NCI-H774 (cell line): ENCODE measurements at regions not wholly inside any gene's neighbourhood (a gene's known extent, or its start where the extent isn't known, plus 50 kb on each side); places are given as distances from the start of the nearest gene placed in this dataset.

ENCODE experiments used
- DNase-seq: peaks from one replicate; lab custom pipeline; 2025; lab: John Stamatoyannopoulos, UW

DNA sequence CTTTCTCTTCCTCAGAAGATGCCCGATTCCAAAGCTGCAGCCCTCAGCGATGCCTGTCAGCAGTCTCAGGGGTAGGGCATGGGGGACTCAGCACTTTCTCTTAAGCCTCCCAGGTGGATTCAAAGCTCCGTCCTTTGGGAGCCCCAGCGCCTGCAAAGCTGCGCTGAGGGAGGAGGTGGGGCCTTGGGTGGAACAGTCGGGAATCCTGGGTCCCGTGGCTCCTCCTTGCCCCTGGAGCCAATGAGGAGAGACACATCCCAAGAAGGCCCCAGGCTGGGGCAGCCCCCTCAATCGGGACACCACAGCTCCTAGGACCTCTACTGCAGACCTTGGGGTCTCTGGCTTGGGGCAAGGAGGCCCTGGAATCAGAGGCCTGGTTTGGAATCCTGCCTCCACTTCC lies 227.5 kb upstream of the IGF1R start:
- no peak for DNase-seq

DNA sequence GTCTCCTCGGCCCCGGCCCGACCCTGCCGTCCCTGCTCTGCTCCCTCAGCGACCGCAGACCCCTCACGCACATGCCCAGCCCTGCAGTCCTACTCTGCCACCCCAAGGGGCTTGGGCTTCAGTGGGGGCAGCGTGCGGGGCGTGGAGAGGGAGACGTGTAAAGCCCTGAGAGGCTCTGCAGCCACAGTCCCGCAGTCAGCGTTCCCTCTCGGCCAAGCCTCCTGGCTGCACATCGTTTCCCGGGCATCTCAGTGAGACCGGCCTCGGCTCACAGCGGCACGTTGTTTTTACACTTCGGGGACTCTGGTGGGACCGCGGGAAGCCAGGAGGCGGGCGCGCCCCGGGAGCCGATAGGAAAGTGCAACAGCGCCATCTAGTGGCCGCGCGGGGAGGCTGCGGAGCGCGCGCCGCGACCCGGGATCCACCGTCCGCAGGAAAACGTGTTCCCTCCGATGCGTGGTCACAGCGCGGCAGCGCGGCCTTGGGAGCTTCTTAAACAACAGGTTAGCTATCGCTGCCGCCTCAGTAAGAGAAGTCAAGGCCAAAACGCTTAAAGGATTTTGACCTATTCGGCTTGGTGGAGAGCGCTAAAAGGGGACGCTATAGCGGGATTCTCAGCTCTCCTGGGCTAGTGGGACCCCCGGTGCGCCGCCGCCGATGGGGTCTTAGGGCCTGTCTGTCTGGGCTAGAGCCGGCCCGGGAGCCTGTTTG lies 226.8 kb upstream of the IGF1R start:
- DNase-seq: peak; percentile 33

DNA sequence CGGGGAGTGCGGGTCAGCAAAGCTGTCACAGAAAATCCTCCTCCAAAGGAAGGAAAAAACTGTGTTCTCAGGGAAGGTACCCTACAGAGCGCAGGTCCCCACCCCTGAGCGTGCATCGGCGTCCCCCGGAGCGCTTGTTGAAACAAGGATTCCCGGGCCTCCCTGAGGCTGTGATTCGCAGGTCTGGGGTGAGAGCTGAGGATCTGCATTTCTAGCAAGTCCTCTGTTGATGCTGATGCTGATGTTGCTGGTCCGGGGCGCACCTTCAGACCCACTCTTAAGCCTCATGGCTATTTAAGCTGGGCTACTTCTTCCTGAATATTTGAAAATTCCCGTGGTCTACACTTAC lies 226.2 kb upstream of the IGF1R start:
- no peak for DNase-seq

DNA sequence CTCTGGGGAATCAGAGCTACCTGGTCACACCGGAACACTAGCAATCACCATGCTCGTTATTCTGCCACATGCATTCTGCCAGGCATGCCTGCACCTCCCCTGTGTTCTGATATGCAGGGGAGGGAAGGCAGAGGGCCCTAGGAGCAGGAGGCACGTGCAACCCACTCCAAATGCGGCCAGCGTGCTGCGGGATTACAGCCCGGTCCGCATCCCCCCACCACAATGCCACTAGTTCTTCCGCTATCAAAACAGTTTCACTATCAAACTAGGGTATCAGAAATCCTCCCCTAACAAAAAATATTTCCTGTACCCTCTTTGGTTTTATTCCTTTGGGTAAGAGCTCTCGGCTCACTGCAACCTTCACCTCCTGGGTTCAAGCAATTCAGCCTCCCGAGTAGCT lies 223.2 kb upstream of the IGF1R start:
- no peak for DNase-seq

DNA sequence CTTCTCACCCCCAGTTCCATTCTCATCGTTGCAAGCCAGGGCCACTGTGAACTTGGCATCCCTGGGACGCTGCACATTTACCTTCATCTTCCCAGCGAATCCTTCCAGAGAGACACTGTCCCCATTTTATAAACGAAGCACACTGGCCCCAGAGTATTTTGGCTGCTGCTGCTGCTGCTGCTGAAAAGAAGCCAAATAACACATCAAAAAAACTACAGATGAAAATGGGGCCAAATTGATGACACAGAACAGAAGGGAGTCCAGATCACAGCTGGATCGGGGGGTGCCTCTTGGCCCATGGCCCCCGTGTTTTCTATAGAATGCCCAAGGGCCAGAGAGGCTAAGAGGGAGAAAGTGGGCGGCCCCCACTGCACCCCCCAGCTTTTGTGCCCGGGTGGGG lies 221.0 kb upstream of the IGF1R start:
- DNase-seq: no peak

DNA sequence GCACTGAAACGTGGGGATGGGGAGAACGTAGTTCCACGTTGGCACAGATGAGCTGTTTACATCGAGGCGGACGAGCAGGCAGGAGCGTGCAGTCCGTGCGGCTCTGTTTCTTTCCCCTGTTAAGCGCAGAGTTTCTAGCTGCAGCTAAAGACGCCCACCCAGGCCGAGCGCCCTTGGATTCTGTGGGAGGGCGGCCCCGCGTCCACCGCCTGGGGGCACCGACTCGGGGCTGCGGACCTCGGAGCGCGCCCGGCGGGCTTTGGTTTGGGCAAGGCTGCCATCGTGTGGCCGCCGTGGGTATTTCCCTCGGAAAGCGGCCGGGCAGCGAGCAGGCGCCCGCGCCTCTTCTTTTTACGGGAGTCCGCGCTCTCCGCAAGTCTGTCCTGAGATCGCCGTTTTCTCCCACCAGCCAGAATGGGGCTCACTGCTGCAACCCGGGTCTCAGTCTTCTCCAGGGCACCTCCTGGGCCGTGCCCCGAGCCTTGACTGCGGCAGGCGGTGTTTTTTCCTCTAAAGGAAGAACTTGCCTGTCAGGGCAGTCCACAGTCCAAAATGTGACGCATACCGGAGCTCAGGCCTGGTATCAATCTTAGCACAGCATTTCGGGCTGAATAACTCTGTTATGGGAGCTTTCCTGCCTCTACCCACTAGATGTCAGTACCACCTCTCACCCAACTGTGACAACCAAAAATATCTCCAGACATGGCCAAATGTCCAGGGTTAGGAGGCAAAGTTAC lies 219.9 kb upstream of the IGF1R start:
- DNase-seq: no peak

DNA sequence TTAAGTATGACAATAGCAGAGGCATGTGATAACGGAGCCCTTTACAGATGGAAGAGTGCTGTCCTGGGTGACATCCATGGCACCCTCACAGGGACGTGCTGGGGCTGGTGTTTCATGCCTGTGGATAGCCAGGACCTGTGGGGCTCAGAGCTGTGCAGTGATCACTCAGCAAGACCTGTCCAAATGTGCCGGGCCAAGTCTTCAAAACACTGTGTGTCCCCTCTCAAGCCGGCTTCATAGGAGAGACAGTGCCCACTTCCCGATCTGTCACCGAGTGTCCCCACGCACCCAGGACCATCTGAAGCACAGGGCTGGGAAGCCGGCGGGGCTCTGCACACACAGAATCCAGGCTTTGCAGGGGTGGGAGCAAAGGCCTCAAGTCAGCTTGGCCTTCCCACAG lies 217.2 kb upstream of the IGF1R start:
- no peak for DNase-seq

DNA sequence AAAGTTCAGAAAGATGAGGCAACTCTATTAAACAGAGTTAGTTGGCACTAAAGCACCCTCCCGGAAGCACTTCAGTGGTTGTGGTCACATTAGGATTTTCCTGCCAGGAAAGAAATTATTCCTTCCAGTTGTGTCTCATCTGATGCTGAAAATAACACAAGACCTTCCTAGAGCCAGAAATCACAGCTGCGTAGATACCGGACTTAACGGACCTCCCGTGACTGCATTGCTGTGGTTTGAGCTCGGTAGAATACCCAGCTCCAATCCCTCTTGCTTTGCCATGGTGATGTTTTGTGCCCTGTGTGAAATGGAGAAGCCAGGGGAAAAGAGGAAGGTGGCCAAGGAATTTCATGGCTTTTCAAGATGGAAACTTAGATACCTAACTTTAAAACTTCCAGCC lies 215.0 kb upstream of the IGF1R start:
- no peak for DNase-seq

DNA sequence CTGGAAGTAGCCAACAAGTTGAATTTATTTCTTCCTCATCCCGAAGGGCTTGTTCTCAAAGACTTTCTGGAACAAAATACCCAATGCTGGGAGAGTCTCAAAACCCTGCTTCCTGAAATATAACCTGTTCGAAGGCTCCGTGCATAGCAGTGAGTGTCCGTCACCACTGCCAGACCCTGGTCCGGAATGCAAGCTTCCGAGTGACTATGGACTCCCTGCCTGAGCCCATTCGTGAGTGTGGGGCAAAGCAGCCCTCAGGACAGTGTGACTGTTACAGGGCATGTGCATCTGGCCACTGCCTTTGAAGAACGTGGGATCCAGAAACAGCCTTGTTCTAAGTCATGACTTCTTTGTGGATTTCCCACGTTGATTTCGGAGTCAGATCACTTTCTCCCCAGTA lies 214.5 kb upstream of the IGF1R start:
- no peak for DNase-seq

DNA sequence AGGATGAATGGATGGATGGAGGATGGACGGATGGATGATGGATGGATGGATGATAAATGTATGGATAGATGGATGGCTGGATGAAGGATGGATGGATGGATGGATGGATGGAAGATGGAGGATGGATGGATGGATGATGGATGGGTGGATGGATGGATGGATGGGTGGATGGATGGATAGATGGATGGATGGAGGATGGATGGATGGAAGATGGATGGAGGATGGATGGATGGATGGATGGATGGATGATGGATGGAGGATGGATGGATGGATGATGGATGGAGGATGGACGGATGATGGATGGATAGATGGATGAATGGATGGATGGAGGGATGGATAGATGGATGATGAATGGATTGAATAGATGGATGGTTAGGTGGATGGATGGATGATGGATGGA lies 210.6 kb upstream of the IGF1R start:
- DNase-seq: no peak

DNA sequence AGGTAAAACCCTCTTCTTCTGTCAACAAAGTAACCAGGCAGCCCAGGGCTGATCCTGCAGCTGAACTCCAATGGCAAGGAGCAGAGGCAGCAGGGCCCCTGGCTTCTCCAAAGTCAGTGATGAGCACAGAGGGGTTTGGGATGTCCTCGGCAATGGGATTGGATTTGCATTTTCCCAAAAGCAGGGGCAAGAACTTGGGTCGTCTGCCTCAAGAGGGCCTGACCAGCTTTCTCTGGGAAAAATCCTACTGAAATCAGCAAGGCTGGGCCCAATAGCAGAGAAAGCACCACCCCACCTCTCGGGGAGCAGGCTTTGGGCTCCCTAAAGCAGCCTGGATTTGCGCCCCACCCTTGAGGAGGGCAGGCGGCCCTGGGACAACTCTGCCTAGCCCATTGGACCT lies 210.0 kb upstream of the IGF1R start:
- DNase-seq: no peak

DNA sequence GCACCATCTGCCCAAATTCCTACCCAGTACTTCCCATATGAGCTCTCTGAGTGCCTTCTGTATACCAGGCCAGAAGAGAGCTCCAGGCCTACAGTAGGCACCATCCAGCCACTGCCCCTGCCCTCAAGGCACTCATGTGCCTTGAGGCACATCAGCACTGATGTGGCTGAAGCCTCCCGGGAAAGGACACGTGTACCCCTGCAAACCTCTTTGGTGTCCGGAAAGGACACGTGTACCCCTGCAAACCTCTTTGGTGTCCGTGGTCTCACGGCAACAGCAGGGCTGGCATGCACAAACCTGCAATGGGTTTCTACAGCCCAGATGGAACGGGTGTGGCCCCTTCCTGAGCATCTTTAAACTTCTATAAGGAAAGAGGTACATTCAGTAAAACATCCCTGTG lies 209.4 kb upstream of the IGF1R start:
- no peak for DNase-seq

DNA sequence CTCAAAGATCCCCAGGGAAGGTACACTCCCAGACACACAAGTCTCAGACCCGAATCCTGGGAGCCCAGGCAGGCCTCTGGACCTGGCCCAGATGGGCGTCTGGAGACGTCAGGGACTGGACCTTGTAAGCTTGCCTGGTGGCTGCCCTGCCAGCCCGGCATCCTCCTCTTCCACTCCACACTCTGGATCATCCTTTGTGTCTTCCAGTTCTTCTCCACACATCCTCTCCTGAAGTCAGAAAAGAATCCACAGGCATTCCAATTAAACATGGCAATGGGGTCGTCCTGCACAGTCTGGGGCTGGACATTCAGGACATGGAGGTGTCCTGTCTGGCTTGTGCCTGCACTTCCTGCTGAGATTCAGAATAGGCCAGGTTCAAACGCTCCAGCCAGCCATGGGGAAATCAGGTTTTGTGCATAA lies 208.8 kb upstream of the IGF1R start:
- DNase-seq: no peak

DNA sequence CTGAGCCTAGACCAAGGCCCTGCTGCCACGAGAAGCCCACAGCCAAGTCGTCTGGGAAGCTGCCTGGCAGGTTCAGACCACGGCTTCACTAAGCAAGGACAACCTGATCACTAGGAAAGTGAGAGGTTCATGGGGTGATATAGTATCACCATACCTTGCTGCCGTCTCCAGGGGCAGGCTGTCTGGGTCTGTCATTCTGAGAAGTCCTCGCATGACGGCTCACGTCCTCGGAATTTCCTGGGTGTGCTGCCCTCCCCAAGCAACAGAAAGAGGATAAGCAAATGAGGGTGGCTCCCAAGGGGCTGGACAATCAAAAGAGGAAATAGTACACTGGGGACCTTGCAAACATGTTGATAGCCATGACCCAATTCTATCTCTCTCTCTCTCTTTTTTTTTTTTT lies 207.4 kb upstream of the IGF1R start:
- DNase-seq: no peak

DNA sequence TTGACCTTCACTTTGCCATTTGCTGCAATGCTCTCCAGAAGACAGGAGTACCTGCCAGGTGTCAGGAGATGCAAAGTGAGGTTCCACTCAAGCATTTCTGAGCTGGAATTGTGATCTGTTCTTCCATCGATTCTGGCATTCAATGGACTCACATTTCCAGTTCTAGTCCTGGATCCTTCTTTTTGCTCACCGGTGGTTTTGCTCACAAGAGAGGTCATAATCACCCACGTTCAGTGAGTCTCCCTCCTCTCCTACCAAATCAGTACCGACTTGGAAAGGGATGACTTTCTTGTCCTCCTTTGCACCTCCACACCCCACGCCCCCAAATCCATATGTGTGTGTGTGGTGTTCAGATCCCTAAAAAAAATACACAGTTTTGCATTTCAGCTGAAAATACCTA lies 206.7 kb upstream of the IGF1R start:
- no peak for DNase-seq

DNA sequence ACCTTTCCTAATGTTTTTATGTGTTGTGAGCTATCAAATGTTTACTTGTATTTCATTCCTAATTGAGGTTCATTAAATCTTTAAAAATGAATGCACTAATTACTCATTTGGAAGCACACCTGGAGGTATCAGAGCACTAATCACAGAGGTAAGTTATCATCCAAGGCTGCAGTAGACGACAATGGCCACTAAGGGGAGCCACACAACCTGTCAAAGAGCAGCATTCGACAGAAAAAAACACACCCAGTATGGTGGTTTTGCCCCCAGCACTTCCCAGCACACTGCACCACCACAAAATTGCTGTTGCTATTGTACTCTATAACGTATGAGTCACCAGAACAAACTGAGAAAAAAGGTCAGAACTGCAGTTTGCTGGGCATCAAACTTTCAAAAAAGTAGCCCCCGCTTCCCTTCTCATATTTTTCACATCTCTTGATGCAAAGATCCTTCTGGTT lies 205.9 kb upstream of the IGF1R start:
- peak; percentile 26 for DNase-seq

DNA sequence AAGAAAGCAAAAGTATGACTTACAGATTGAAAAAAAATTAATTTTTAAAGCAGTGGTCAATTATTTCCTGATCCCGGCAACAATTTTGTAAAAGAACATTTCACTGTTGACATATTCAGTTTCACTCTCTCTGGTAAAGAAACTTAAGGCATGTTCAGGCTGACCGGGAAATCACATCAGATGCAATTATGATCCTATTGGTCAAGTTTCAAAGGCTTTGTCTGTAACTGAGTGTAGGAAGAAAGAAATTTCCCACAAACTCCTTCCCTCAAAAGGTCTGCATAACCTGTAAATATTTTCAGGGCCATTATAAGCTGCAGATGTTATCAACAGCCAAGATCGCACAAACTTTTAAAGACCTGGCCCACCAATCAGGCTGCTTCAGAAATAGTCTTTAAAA lies 205.4 kb upstream of the IGF1R start:
- no peak for DNase-seq

DNA sequence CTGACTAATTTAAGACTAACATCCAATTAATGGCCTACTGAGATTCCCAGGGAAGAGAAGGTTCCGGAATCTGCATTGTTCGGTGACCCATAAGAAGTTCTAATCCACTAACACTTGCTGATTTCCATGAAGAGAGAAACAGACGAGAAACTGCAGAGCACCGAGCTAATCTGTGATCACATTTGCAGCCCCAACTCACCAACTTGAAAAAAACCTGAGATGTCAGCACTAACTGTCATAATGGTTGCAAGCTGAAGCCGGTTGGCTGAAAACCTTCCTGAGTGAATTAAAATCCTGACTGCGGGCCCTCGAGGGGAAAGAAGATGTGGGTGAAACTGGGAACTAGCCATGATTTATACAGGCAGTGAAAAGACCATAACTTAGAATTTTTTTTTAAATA lies 204.8 kb upstream of the IGF1R start:
- DNase-seq: no peak

DNA sequence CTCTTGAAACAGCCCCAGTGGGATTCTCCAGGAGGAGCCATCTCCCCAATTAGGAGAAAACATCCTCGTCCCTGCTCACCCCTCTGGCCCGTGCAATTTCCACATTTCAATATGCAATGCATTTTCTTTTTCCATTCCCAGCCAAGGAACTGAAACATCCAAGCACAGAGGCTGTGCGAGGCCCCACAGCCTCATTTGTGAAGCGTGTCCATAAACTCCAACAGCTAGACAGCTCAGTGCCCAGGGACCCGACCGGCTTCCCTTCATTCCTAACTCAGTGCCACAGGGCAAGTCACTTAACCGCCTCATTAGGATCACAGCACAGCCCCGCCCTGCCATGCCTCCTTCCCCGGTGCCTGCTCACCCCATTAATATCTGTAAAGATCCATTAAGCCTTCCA lies 204.2 kb upstream of the IGF1R start:
- no peak for DNase-seq

DNA sequence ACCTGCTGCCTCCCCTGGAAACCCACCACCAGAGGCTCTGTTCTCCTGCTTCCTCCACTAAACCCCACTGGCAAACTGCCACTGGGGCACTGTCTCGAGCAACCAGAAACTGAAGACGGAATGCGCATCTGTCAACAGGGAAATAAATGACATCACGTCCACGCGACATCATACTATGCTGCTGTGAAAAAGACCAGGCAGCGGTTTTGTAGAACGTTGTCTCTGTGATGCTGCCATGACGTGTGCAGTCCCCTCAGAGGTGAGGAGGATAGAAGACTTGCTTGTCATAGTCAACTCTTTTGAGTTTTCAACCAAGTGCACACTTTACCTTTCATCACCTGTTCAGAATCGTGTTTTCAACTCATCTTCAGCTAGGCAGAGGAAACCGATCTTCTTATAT lies 203.0 kb upstream of the IGF1R start:
- DNase-seq: no peak

DNA sequence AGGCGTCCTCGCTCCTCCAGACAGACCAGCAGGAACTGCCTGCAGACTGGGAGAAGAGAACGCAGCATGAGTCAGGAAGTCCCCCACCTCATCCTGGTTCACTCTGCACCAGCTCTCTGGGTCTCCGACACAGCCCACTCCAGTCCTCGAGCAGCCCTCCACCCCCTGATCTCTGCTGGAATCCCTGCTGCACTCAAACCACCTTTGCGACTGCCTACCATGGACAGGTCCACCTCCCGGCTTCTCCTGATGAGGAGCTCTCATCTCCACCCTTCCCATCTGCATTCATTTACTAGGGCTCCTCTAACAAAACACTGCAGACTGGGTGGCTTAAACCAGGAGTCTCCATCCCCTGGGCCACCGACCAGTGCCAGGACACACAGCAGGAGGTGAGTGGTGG lies 202.3 kb upstream of the IGF1R start:
- no peak for DNase-seq

DNA sequence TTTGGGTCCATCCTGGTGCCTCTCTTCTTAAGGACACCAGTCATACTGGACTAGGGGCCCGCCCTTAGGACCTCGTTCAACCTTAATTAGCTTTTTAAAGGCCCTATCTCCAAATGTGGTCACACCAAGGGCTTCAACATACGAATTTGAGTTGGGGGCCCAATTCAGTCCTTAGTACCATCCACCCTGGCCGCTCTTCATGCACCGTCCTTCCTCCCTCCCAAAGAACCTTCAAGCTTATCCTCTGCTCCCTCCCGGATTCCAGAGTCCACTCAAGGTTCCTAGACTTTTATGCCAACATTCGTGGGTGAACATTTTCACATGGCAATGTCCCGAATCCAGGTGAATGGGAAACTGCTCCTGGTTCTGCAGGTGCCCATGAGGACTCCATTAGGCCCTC lies 201.3 kb upstream of the IGF1R start:
- no peak for DNase-seq

DNA sequence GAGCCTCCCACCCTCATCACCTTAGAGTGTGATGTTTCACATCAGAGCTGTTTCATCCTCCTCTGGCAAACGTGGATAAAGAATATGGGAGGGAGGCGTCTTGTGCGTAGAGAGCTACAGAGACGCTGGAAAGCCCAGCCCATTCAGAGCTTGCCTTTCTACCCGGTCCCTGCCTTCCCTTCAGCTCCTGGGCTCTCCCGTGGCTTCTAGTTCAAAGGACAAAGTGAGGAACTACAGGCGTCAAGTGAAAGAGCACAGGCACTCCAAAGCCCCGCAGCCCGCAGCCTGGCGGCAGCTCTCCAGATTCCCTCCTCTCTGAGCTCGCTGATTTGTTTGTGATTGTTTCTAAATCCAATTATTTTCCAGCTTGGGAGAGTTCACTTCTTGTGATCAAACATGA lies 197.1 kb upstream of the IGF1R start:
- DNase-seq: no peak

DNA sequence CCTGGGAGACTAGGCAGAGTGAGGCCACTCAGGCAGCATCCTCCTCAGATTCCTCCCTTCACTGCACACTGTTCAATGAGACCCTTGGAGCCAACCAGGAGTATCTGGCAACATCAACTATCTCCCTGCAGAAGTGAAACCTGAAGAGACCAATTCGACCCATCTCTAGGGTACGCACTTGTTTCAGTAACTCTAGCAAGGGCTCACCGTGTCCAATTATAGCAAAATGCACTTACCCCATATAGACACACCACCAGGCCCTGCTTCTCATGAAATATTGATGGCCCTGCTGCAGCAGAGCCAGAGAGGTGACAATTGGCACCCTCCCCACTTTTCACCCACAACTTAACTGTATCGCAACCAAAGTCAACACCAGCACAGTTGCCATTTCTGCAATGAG lies 196.1 kb upstream of the IGF1R start:
- DNase-seq: no peak
